22Rv1 (cell line): ENCODE measurements at regions not wholly inside any gene's neighbourhood (a gene's known extent, or its start where the extent isn't known, plus 50 kb on each side); places are given as distances from the start of the nearest gene placed in this dataset.

ENCODE experiments used
- CTCF ChIP-seq: fragments of 450-650 bp; IDR thresholded peaks from 2 replicates; pipeline ENCODE4 v1.5.1; 2017; ENCODE audit warnings: mild to moderate bottlenecking
- ZFX ChIP-seq: fragments of 450-650 bp; IDR thresholded peaks from 2 replicates; pipeline ENCODE4 v1.6.1; 2017; ENCODE audit warnings: antibody characterized with exemption, borderline replicate concordance

- no peak for TF ChIP-seq CTCF
- no peak for TF ChIP-seq ZFX
Measured at GRCh38 chr3:182596676-182597410, 196.5 kb upstream of the ATP11B start.
